Uterus (tissue), 3 donors: ENCODE measurements at regions not wholly inside any gene's neighbourhood (a gene's known extent, or its start where the extent isn't known, plus 50 kb on each side); places are given as distances from the start of the nearest gene placed in this dataset.

Experiments
- DNase-seq, 2 donors: peaks; one replicate each; pipeline ENCODE4 v3.0.0-alpha.2; 2019 to 2020
- H3K27ac ChIP-seq, 2 donors: fragments of 200-600 bp; sonication (generic); 1 replicate in 1 of 2; 2 replicates in 1 of 2; pipeline ENCODE4 v1.5.1; 2016 to 2018
- H3K27me3 ChIP-seq, 2 donors: fragments of 200-600 bp; sonication (generic); one replicate each; pipeline ENCODE4 v1.5.1; 2018 to 2019; ENCODE audit warnings: control low read depth in 1 of 2
- H3K36me3 ChIP-seq, 2 donors: fragments of 200-600 bp; sonication (generic); one replicate each; pipeline ENCODE4 v1.5.1; 2019; ENCODE audit warnings: control low read depth in 1 of 2
- H3K4me1 ChIP-seq, 2 donors: fragments of 200-600 bp; sonication (generic); one replicate each; pipeline ENCODE4 v1.5.1; 2018 to 2019; ENCODE audit warnings: control low read depth in 1 of 2
- H3K4me3 ChIP-seq, 2 donors: fragments of 200-600 bp; sonication (generic); 1 replicate in 1 of 2; 2 replicates in 1 of 2; pipeline ENCODE4 v1.5.1; 2018 to 2019; ENCODE audit warnings: mild to moderate bottlenecking in 1 of 2
- H3K9me3 ChIP-seq, 2 donors: fragments of 200-600 bp; sonication (generic); one replicate each; pipeline ENCODE4 v1.5.1; 2019; ENCODE audit warnings: control low read depth in 1 of 2
- POLR2A ChIP-seq, 2 donors: fragments of 450-650 bp; IDR thresholded peaks; one replicate each; pipeline ENCODE4 v1.6.1; 2016; ENCODE audit warnings: antibody characterized with exemption in 2 of 2, mild to moderate bottlenecking in 1 of 2, moderate library complexity in 1 of 2
- intact Hi-C: fragments of 100-400 bp; cut with DNase I; formaldehyde crosslinking; loops from one replicate; pipeline ENCODE4 v1.15.1; 2023; ENCODE audit warnings: low total_unique reads
- TF ChIP-seq, protein P1 (sequence below), 4 experiments: fragments of 200-600 bp in 2 of 4; fragments of 450-650 bp in 2 of 4; sonication (generic) in 2 of 4; IDR thresholded peaks; one replicate each; pipeline ENCODE4 v1.5.1; 2016 to 2019; ENCODE audit warnings: antibody characterized with exemption in 4 of 4, mild to moderate bottlenecking in 2 of 4, moderate library complexity in 1 of 4
- donor health status: DM: yes; HTN: yes; CAD: no.

DNA sequence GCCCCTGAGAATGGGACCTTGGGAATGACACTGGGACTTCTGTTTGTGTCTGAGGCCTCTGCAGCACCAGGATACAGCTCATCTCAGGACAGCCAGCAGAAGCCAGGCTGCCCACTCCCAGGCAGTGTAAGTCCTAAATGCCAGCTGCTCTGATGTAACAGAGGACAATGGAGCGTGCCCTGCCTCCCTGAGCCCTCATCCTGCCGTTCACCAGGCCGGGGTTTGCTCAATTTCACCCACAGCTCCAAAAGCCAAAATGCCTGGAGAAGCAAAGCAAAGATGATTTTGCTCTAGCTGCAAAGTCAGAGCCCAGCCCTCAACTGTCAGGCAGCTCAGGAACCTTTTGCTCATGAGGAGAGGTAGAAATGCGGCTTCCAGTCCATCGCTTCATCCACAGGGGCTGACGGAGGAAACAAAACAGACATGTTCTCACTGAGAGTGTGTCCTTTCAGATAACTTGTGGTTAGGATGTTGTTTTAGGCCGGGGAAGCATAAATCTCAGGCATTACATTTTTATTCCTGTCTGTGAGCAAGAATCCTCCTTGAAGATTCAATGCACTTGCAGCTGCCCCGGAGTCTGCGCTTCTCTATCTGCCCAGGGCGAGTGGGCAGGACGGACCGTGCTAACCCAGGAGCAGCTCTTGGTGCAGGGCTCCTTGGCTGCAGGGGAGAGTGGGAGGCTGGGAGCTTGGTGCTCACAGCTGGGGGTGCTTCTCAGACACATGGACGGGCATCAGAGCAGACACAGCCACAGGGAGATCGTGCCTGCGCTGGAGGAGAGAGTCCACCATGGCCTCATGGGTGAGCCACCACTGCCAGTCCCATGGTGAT, 83.2 kb upstream of the CHST15 start:
- no peaks in the 10 kb centered on the region for H3K4me1 ChIP-seq
- H3K27me3 ChIP-seq = no peaks in the 10 kb centered on the region
- no peak overlapping the region for H3K4me3 ChIP-seq
- no peaks in the 10 kb centered on the region for H3K36me3 ChIP-seq
- H3K27ac ChIP-seq = no peak overlapping the region
- TF ChIP-seq, protein P1, sequence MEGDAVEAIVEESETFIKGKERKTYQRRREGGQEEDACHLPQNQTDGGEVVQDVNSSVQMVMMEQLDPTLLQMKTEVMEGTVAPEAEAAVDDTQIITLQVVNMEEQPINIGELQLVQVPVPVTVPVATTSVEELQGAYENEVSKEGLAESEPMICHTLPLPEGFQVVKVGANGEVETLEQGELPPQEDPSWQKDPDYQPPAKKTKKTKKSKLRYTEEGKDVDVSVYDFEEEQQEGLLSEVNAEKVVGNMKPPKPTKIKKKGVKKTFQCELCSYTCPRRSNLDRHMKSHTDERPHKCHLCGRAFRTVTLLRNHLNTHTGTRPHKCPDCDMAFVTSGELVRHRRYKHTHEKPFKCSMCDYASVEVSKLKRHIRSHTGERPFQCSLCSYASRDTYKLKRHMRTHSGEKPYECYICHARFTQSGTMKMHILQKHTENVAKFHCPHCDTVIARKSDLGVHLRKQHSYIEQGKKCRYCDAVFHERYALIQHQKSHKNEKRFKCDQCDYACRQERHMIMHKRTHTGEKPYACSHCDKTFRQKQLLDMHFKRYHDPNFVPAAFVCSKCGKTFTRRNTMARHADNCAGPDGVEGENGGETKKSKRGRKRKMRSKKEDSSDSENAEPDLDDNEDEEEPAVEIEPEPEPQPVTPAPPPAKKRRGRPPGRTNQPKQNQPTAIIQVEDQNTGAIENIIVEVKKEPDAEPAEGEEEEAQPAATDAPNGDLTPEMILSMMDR (IDR thresholded peaks at IDR 0.05) = no peak
- TF ChIP-seq POLR2A (IDR thresholded peaks at IDR 0.05) = no peak
- H3K9me3 ChIP-seq = no peaks in the 10 kb centered on the region
- DNase-seq = no peak
- intact Hi-C loops = no loop called here

- no peaks in the 10 kb centered on the region for H3K4me1 ChIP-seq
- no peak overlapping the region for H3K27ac ChIP-seq
- intact Hi-C loops = no loop called here
- no peak overlapping the region for H3K4me3 ChIP-seq
- no peaks in the 10 kb centered on the region for H3K36me3 ChIP-seq
- H3K9me3 ChIP-seq = no peaks in the 10 kb centered on the region
- no peaks in the 10 kb centered on the region for H3K27me3 ChIP-seq
- no peak for DNase-seq
- no peak for TF ChIP-seq POLR2A (IDR thresholded peaks at IDR 0.05)
- TF ChIP-seq, protein P1 (IDR thresholded peaks at IDR 0.05) = no peak
These were observed 82.4 kb upstream of the CHST15 start for GRCh38 chr10:124175701-124176348.

DNA sequence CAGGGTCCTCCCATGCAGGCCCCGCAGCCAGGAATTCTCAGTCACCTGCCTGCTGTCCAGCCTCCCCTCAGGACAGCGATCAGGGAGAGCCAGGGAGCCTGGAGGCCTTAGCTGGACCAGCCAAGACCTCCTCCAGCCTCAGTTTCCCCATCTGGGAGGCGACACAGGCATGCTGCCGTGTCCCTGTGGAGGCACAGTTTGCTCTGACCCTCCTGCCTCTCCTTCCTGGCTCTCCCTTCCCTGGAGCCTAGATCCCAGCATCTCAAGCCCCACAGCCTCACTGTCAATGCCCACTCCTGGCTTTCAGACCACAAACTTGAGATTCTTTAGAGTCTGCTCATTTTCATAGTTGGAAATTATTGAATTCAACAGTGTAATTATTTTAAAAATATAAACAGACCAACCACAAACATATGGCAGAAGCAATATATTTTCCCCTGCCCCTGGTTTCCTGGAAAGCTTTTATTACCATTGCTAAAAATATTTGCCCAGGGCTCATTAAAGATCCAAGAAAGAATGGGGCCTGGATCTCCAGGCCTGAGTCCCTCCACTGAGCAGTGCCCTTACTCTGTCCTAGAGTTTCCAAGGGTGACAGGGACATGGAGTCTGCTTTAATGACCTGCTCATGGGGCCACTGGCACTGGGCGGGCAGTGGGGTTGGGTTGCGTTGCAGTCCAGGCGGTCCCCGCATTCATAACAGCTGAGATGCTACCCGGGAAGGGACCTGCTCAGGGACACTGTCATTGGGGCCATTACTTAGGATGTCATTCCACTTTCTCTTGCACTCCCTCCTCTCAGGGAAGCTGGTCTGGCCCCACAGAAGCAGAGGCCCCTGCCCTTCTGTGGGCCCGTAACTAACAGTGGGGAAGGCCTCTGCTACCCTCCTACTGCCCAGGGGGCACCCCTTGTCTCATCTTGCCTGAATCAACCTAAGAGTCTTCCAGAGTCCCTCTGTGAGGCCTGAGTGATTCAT, 81.6 kb upstream of the CHST15 start:
- DNase-seq = no peak
- Histone ChIP-seq H3K9me3 (no peaks in the 10 kb centered on the region), H3K4me3 (no peak overlapping the region), H3K27me3 (no peaks in the 10 kb centered on the region), H3K27ac (no peak overlapping the region), H3K4me1 (no peaks in the 10 kb centered on the region), H3K36me3 (no peaks in the 10 kb centered on the region)
- TF ChIP-seq POLR2A (IDR thresholded peaks at IDR 0.05) = no peak
- TF ChIP-seq, protein P1 (IDR thresholded peaks at IDR 0.05) = no peak
- intact Hi-C loops = no loop called here

GRCh38 chr10:124174071-124174566, 80.7 kb upstream of the CHST15 start:
- Histone ChIP-seq H3K27me3 (no peaks in the 10 kb centered on the region), H3K36me3 (no peaks in the 10 kb centered on the region), H3K27ac (no peak overlapping the region), H3K9me3 (no peaks in the 10 kb centered on the region), H3K4me1 (no peaks in the 10 kb centered on the region), H3K4me3 (no peak overlapping the region)
- no peak for TF ChIP-seq POLR2A (IDR thresholded peaks at IDR 0.05)
- TF ChIP-seq, protein P1 (IDR thresholded peaks at IDR 0.05) = no peak
- intact Hi-C loops = no loop called here
- no peak for DNase-seq
